ENCODE measurements at regions not wholly inside any gene's neighbourhood (a gene's known extent, or its start where the extent isn't known, plus 50 kb on each side); places are given as distances from the start of the nearest gene placed in this dataset.

- TF ChIP-seq CTCF (IDR thresholded peaks at IDR 0.05) (no peak), POLR2AphosphoS5 (IDR thresholded peaks at IDR 0.05) (no peak)
These were observed 161.6 kb downstream of the ZDHHC21 start for GRCh38 chr9:14531341-14532269.
